K562 (cell line): ENCODE measurements at regions not wholly inside any gene's neighbourhood (a gene's known extent, or its start where the extent isn't known, plus 50 kb on each side); places are given as distances from the start of the nearest gene placed in this dataset.

Experiments
- ATAC-seq: fragments of 200-7000 bp; cut with Tn5 transposase; 3 replicates; pipeline ENCODE4 v1.9.1; 2020; ENCODE audit warnings: moderate library complexity
- BruUV-seq: library from RNA; stranded (reverse); fragments of 400-500 nt; replicated peaks from 2 replicates; lab custom pipeline; 2021; lab: Mats Ljungman, UMichigan
- CTCF ChIA-PET: fragments of 300-600 bp; formaldehyde crosslinking; extraction: SDS; loops from one replicate; lab custom pipeline; 2021; ENCODE audit warnings: low intra/inter-chr PET ratio; lab: Yijun Ruan, JAX
- POLR2A ChIA-PET: fragments of 300-600, 350-650 bp; sonication (Branson Sonifier 250); formaldehyde crosslinking; extraction: SDS; loops from one replicate; lab custom pipeline; 2021; ENCODE audit warnings: antibody characterized with exemption, inconsistent platforms; lab: Yijun Ruan, JAX
- DNase-seq, 4 experiments: peaks; one replicate each; pipeline versions ENCODE4 v3.0.0 to v3.0.0-alpha.2; 2011 to 2018; ENCODE audit warnings: low spot score in 3 of 4, mixed read lengths in 3 of 4; ENCODE audit errors: extremely low read depth in 1 of 4
- FAIRE-seq: peaks from 2 replicates; lab custom pipeline; 2011; peaks lifted over from hg19 to GRCh38; lab: Jason Lieb, UNC
- H2AFZ ChIP-seq: 2 replicates; pipeline ENCODE4 v1.6.0; 2011; ENCODE audit warnings: low read depth, low read length, control low read depth, inconsistent platforms
- H3K27ac ChIP-seq: fragments of 200-600 bp; 3 replicates; pipeline ENCODE4 v1.8.0; 2011; ENCODE audit warnings: low read depth, mild to moderate bottlenecking, control low read depth, inconsistent platforms, low read length, moderate library complexity, mixed read lengths; ENCODE audit errors: extremely low read depth
- H3K27me3 ChIP-seq, 2 experiments: fragments of 300-600 bp in 1 of 2; 2 replicates in 1 of 2; 3 replicates in 1 of 2; pipeline versions ENCODE4 v1.6.0 to v1.8.0; 2011; ENCODE audit warnings: inconsistent platforms in 2 of 2, low read length in 2 of 2, mild to moderate bottlenecking in 1 of 2, mixed read lengths in 1 of 2, moderate library complexity in 1 of 2; ENCODE audit not compliant: control insufficient read depth in 2 of 2, insufficient read depth in 2 of 2
- H3K36me3 ChIP-seq: fragments of 300-600 bp; 3 replicates; pipeline ENCODE4 v1.8.0; 2011; ENCODE audit warnings: mild to moderate bottlenecking, low read length, inconsistent platforms; ENCODE audit not compliant: control insufficient read depth, insufficient read depth
- H3K4me1 ChIP-seq, 2 experiments: fragments of 200-600 bp in 1 of 2; replicated peaks in 1 of 2; 2 replicates in 1 of 2; 3 replicates in 1 of 2; pipeline versions ENCODE4 v1.5.1 to v1.8.0; 2011; ENCODE audit warnings: inconsistent platforms in 2 of 2, low read length in 2 of 2, mild to moderate bottlenecking in 1 of 2, mixed read lengths in 1 of 2, moderate library complexity in 1 of 2; ENCODE audit not compliant: control insufficient read depth in 2 of 2, insufficient read depth in 2 of 2
- H3K4me2 ChIP-seq: 2 replicates; pipeline ENCODE4 v1.6.1; 2011; ENCODE audit warnings: low read length, control low read depth, inconsistent platforms, mixed read lengths; ENCODE audit not compliant: insufficient read depth
- H3K4me3 ChIP-seq: fragments of 200-600 bp; sonication (generic), shearing (Covaris generic); 2 replicates; pipeline ENCODE4 v1.5.1; 2016; ENCODE audit warnings: control low read depth, inconsistent platforms
- H3K79me2 ChIP-seq: fragments of 200-600 bp; 3 replicates; pipeline ENCODE4 v1.8.0; 2011; ENCODE audit warnings: low read length, inconsistent platforms; ENCODE audit not compliant: control insufficient read depth, insufficient read depth
- H3K9ac ChIP-seq, 2 experiments: 2 replicates each; pipeline versions ENCODE4 v1.6.0 to v1.6.1; 2011; ENCODE audit warnings: low read depth in 2 of 2, low read length in 2 of 2, control low read depth in 1 of 2, inconsistent platforms in 1 of 2, mild to moderate bottlenecking in 1 of 2, mixed read lengths in 1 of 2; ENCODE audit not compliant: insufficient read depth in 1 of 2
- H3K9me1 ChIP-seq: one replicate; pipeline ENCODE4 v1.6.0; 2011; ENCODE audit warnings: inconsistent platforms, mild to moderate bottlenecking, low read length, moderate library complexity; ENCODE audit not compliant: control insufficient read depth, insufficient read depth
- H3K9me3 ChIP-seq: replicated peaks from 2 replicates; pipeline ENCODE4 v1.5.1; 2011; ENCODE audit warnings: low read depth, low read length, inconsistent platforms; ENCODE audit not compliant: control insufficient read depth, insufficient read depth
- H4K20me1 ChIP-seq: replicated peaks from 2 replicates; pipeline ENCODE4 v1.6.1; 2011; ENCODE audit warnings: low read length, inconsistent platforms, mixed read lengths; ENCODE audit not compliant: control insufficient read depth, insufficient read depth
- HNRNPLL ChIP-seq: fragments of 200-400 bp; formaldehyde crosslinking; IDR thresholded peaks from 2 replicates; pipeline ENCODE4 v1.6.1; 2017; ENCODE audit warnings: low read length, low read depth, mild to moderate bottlenecking; ENCODE audit not compliant: poor library complexity, severe bottlenecking
- KAT7 ChIP-seq: sonication (generic); formaldehyde crosslinking; IDR thresholded peaks from 2 replicates; pipeline ENCODE4 v1.8.0; 2022; ENCODE audit warnings: missing genetic modification reagents, mild to moderate bottlenecking, borderline replicate concordance
- THRAP3 ChIP-seq: fragments of 450-650 bp; IDR thresholded peaks from 2 replicates; pipeline ENCODE4 v1.6.1; 2016; ENCODE audit warnings: mild to moderate bottlenecking, inconsistent platforms, borderline replicate concordance
- ZNF253 ChIP-seq: fragments of 250-450 bp; sonication (Bioruptor Pico); conservative IDR thresholded peaks from 2 replicates; pipeline ENCODE4 v1.6.1; 2021; ENCODE audit warnings: mild to moderate bottlenecking
- WGBS: fragments of 100-300 bp; shearing (Covaris generic); methylation state at CpG from one replicate; pipeline ENCODE4 v1.1.6; 2016; ENCODE audit warnings: low coverage, mixed read lengths; ENCODE audit not compliant: insufficient coverage; ENCODE audit errors: missing lambda C conversion rate; 5-methylcytosine and 5-hydroxymethylcytosine counted together
- in situ Hi-C: fragments of 300-500 bp; cut with MboI; formaldehyde crosslinking; loops from 4 replicates; pipeline ENCODE4 v1.15.0; 2018; ENCODE audit warnings: inconsistent platforms, mixed read lengths
- intact Hi-C: fragments of 100-400 bp; cut with micrococcal nuclease; formaldehyde crosslinking; loops from 2 replicates; pipeline ENCODE4 v1.14.2; 2022
- TF ChIP-seq, protein P1 (sequence below): sonication (generic); formaldehyde crosslinking; IDR thresholded peaks from 2 replicates; pipeline ENCODE4 v1.8.1; 2023; ENCODE audit warnings: missing genetic modification reagents, mild to moderate bottlenecking, borderline replicate concordance

DNA sequence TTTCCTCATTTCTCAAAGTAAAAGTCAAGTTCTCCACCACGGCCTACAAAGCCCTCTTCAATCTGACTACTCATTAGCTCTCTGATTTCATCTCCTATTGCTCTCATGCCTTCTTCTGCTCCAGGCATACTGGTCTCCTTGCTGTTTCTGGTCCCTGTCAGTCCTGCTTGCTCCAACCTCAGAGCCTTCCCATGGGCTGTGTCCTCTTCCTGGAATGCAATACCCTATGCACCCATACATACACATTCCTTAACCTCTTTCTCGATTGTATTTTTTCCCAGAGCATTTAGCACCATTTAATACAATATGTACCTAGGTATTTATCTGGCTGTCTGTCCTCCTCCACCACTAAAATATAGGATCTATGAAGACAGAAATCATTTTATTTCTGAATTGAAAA, 385.2 kb downstream of the GASK1B start:
- no TSS peak for BruUV-seq
- no peak overlapping the region for H3K9ac ChIP-seq
- CTCF ChIA-PET, result no interaction called here
- no peaks in the 10 kb centered on the region for H3K27me3 ChIP-seq
- WGBS, result 4% methylated on average over 2 of the region's 2 CpGs
- in situ Hi-C loops, result no loop called here
- no peak for ATAC-seq
- no peak overlapping the region for H3K27ac ChIP-seq
- no peaks in the 10 kb centered on the region for H3K9me1 ChIP-seq
- no peaks in the 10 kb centered on the region for H4K20me1 ChIP-seq
- FAIRE-seq, result no peak
- H2AFZ ChIP-seq, result no peak overlapping the region
- H3K79me2 ChIP-seq, result no peaks in the 10 kb centered on the region
- no peaks in the 10 kb centered on the region for H3K36me3 ChIP-seq
- TF ChIP-seq THRAP3, result no peak
- TF ChIP-seq KAT7 (CRISPR knock-in tag), result no peak
- TF ChIP-seq, protein P1, sequence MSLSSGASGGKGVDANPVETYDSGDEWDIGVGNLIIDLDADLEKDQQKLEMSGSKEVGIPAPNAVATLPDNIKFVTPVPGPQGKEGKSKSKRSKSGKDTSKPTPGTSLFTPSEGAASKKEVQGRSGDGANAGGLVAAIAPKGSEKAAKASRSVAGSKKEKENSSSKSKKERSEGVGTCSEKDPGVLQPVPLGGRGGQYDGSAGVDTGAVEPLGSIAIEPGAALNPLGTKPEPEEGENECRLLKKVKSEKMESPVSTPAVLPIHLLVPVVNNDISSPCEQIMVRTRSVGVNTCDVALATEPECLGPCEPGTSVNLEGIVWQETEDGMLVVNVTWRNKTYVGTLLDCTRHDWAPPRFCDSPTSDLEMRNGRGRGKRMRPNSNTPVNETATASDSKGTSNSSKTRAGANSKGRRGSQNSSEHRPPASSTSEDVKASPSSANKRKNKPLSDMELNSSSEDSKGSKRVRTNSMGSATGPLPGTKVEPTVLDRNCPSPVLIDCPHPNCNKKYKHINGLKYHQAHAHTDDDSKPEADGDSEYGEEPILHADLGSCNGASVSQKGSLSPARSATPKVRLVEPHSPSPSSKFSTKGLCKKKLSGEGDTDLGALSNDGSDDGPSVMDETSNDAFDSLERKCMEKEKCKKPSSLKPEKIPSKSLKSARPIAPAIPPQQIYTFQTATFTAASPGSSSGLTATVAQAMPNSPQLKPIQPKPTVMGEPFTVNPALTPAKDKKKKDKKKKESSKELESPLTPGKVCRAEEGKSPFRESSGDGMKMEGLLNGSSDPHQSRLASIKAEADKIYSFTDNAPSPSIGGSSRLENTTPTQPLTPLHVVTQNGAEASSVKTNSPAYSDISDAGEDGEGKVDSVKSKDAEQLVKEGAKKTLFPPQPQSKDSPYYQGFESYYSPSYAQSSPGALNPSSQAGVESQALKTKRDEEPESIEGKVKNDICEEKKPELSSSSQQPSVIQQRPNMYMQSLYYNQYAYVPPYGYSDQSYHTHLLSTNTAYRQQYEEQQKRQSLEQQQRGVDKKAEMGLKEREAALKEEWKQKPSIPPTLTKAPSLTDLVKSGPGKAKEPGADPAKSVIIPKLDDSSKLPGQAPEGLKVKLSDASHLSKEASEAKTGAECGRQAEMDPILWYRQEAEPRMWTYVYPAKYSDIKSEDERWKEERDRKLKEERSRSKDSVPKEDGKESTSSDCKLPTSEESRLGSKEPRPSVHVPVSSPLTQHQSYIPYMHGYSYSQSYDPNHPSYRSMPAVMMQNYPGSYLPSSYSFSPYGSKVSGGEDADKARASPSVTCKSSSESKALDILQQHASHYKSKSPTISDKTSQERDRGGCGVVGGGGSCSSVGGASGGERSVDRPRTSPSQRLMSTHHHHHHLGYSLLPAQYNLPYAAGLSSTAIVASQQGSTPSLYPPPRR (CRISPR knock-in tag), result no peak
- no peak for TF ChIP-seq HNRNPLL
- no peak for TF ChIP-seq ZNF253 (CRISPR knock-in tag)
- TF ChIP-seq, all 486 proteins: peak for 0
- H3K4me3 ChIP-seq, result no peak overlapping the region
- no peak for DNase-seq
- intact Hi-C loops, result no loop called here
- no peak overlapping the region for H3K4me2 ChIP-seq
- H3K4me1 ChIP-seq, result no peaks in the 10 kb centered on the region
- POLR2A ChIA-PET, result no interaction called here
- no peaks in the 10 kb centered on the region for H3K9me3 ChIP-seq
